Neutrophil (primary cell): ENCODE measurements at regions not wholly inside any gene's neighbourhood (a gene's known extent, or its start where the extent isn't known, plus 50 kb on each side); places are given as distances from the start of the nearest gene placed in this dataset.

Source experiments
- H3K27ac ChIP-seq: fragments of 200-600 bp; sonication (generic); 2 replicates; pipeline ENCODE4 v1.5.1; 2016; ENCODE audit warnings: mild to moderate bottlenecking, moderate library complexity
- H3K27me3 ChIP-seq: fragments of 200-600 bp; sonication (generic); 2 replicates; pipeline ENCODE4 v1.6.0; 2016; ENCODE audit warnings: mild to moderate bottlenecking
- H3K36me3 ChIP-seq: fragments of 200-600 bp; sonication (generic); 2 replicates; pipeline ENCODE4 v1.5.1; 2017
- H3K4me1 ChIP-seq, 2 experiments: fragments of 200-600 bp in 1 of 2; sonication (generic) in 1 of 2; 1 replicate in 1 of 2; 2 replicates in 1 of 2; pipeline versions ENCODE4 v1.5.1 to v1.6.1; 2013 to 2016; ENCODE audit warnings: low read depth in 1 of 2, low read length in 1 of 2, mild to moderate bottlenecking in 1 of 2, moderate library complexity in 1 of 2; ENCODE audit not compliant: control insufficient read depth in 1 of 2, insufficient read depth in 1 of 2
- H3K4me3 ChIP-seq, 2 experiments: fragments of 200-600 bp in 1 of 2; sonication (generic) in 1 of 2; 1 replicate in 1 of 2; 2 replicates in 1 of 2; pipeline ENCODE4 v1.5.1; 2013 to 2016; ENCODE audit warnings: low read depth in 1 of 2, low read length in 1 of 2, mild to moderate bottlenecking in 1 of 2, moderate library complexity in 1 of 2
- H3K9me3 ChIP-seq: fragments of 200-600 bp; sonication (generic); 2 replicates; pipeline ENCODE4 v1.5.1; 2016
- CTCF ChIP-seq: fragments of 200-600 bp; sonication (generic); IDR thresholded peaks from 2 replicates; pipeline ENCODE4 v1.5.1; 2016; ENCODE audit warnings: antibody characterized with exemption

DNA sequence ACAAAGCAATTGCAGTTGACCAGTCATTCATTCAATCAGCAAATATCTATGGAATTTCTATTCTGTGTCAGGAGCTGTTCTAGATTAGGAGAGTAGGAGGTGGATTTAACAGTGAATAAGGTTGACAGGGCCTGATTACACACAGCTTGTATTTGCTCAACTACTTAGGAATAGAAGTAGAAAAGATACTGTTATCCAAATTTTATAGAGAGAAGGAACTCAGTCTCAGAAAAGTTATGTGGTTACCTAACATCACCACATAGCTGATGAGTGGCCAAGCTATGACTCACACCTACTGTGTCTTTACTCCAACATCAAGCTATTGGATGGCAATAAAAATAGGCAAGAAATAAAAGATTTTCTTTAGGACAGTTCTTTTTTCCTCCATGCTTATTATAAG is 374.8 kb downstream of the RMST start:
- Histone ChIP-seq H3K27me3 (no peaks in the 10 kb centered on the region), H3K36me3 (no peaks in the 10 kb centered on the region), H3K4me3 (no peak overlapping the region), H3K27ac (no peak overlapping the region), H3K4me1 (no peaks in the 10 kb centered on the region), H3K9me3 (no peaks in the 10 kb centered on the region)
- no peak for TF ChIP-seq CTCF

DNA sequence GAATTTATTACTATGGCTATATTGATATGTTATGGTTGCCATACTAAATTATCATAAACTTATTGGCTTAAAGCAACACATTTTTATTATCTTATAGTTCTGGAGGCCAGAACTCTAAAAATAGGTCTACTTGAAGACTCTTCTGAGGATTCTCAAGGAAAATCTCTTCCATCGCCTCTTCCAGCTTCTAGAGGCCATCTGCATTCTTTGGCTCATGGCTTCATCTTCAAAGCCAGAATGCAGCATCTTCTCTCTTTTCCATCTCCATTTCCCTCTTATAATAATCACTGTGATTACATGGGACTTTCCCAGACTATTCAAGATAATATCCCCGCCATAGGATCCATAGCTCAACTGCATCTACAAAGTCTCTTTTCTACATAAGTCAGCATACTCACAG is 385.4 kb downstream of the RMST start:
- TF ChIP-seq CTCF = no peak
- H3K4me1 ChIP-seq = no peaks in the 10 kb centered on the region
- no peaks in the 10 kb centered on the region for H3K9me3 ChIP-seq

DNA sequence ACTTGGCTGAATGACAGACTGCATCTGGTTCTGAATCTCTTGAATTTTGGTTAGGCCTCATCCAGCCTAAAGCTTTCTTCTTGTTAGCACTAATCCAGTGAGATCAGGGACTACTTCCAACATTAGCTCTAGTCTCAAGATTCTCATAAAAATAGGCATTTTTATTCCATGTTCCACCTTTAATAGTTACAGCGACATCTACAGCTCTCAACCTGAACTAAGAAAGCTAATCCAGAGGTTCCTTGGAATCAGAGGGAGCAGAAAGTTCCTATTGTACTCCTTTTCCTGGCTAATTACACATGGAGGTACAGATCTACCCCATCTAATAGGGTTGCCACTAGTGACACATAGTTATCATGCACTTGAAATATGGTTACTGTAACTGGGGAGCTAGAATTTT is 391.9 kb downstream of the RMST start:
- no peak overlapping the region for H3K4me3 ChIP-seq
- H3K4me1 ChIP-seq = no peaks in the 10 kb centered on the region
- H3K27ac ChIP-seq = no peak overlapping the region
- no peak for TF ChIP-seq CTCF
- H3K27me3 ChIP-seq = no peaks in the 10 kb centered on the region
- no peaks in the 10 kb centered on the region for H3K36me3 ChIP-seq
- no peaks in the 10 kb centered on the region for H3K9me3 ChIP-seq

More for the DNA sequence above, 385.4 kb downstream of the RMST start:
- Histone ChIP-seq H3K4me3 (no peak overlapping the region), H3K36me3 (no peaks in the 10 kb centered on the region), H3K27ac (no peak overlapping the region), H3K27me3 (no peaks in the 10 kb centered on the region)

DNA sequence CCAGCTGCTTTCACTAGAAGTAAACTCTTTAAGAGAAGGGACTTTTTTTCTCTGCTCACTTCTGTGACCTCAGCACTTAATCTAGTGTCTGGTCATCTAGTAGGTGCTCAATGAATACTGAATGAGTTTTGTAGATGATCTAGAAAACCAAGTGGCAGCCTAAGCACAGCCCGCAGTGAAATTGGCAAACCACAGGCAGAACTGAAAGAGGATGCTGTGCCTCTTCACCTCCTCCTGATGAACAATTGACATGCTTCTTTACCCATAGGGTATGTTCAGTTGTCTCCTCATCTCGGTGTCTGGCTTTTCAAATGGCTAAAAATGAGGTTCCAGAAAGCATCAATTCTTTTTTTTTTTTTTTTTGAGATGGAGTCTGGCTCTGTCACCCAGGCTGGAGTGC is 399.5 kb downstream of the RMST start:
- TF ChIP-seq CTCF = no peak
- H3K36me3 ChIP-seq = no peaks in the 10 kb centered on the region
- H3K4me3 ChIP-seq = no peak overlapping the region

DNA sequence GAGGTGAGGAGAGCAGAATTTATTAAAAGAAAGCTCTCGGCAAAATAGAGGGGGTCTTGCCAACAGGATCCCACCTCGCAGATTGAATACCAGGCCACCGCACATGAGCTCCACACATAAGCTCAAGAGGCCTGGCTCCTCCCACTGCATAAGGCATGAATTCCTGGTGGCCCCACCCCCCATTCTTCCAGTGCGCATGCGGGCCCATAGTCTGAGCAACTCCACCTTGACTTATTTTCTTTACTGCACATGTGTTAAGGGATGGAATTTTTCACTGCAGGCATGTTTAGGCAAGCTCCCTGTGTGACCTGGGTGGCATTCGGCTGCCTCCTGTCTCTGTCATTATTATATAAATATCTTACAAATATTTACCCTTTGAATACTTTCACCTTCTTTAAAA is 412.5 kb downstream of the RMST start:
- Histone ChIP-seq H3K9me3 (no peaks in the 10 kb centered on the region), H3K36me3 (no peaks in the 10 kb centered on the region), H3K27me3 (no peaks in the 10 kb centered on the region), H3K4me1 (no peaks in the 10 kb centered on the region), H3K4me3 (no peak overlapping the region), H3K27ac (no peak overlapping the region)
- no peak for TF ChIP-seq CTCF

More for the DNA sequence above, 399.5 kb downstream of the RMST start:
- no peaks in the 10 kb centered on the region for H3K9me3 ChIP-seq
- H3K4me1 ChIP-seq = no peaks in the 10 kb centered on the region
- H3K27ac ChIP-seq = no peak overlapping the region
- no peaks in the 10 kb centered on the region for H3K27me3 ChIP-seq

DNA sequence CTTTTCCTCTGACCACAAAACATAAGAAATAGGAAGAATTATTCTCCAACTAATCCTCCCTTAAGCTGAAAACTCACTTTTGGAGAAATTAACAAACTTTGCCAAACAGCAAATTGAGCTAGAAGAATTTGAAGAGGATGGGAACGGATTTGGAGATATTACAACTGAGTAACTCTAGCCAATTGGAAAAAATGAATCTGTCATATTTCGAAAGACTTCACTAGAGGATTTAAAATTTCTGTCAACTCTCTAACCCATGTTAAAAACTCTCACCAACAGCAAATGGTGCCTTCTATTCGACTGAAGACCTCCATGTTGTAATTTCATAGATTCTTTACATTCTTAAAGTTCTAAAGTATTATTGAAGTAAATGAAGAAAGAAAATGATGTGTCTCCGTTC is 414.2 kb downstream of the RMST start:
- Histone ChIP-seq H3K4me1 (no peaks in the 10 kb centered on the region), H3K36me3 (no peaks in the 10 kb centered on the region), H3K27me3 (no peaks in the 10 kb centered on the region), H3K27ac (no peak overlapping the region), H3K4me3 (no peak overlapping the region), H3K9me3 (no peaks in the 10 kb centered on the region)
- TF ChIP-seq CTCF = no peak
